Pancreas (tissue), 10 donors: ENCODE measurements at regions not wholly inside any gene's neighbourhood (a gene's known extent, or its start where the extent isn't known, plus 50 kb on each side); places are given as distances from the start of the nearest gene placed in this dataset.

ENCODE experiments used
- ATAC-seq, 4 donors: fragments of 200-7000 bp; cut with Tn5 transposase; one replicate each; pipeline versions ENCODE4 v1.8.0 to v1.9.1; 2020; ENCODE audit warnings: mild to moderate bottlenecking in 4 of 4, moderate library complexity in 4 of 4
- DNase-seq, 6 donors: peaks; one replicate each; pipeline ENCODE4 v3.0.0-alpha.2; 2020
- FAIRE-seq: peaks from 2 replicates; lab custom pipeline; 2012; peaks lifted over from hg19 to GRCh38; lab: Jason Lieb, UNC
- H3K27ac ChIP-seq, 4 donors: fragments of 200-600 bp; sonication (generic); 1 replicate in 3 of 4; 2 replicates in 1 of 4; pipeline versions ENCODE4 v1.5.0 to v1.8.0; 2020
- H3K27me3 ChIP-seq, 4 donors: fragments of 200-600 bp; one replicate each; pipeline ENCODE4 v1.8.0; 2021
- H3K36me3 ChIP-seq, 3 donors: fragments of 200-600 bp; sonication (generic) in 1 of 3; one replicate each; pipeline versions ENCODE4 v1.5.0 to v1.8.0; 2020 to 2021
- H3K4me1 ChIP-seq, 3 donors: fragments of 200-600 bp; one replicate each; pipeline ENCODE4 v1.8.0; 2021
- H3K4me3 ChIP-seq, 4 donors: fragments of 200-600 bp; sonication (generic) in 2 of 4; one replicate each; pipeline versions ENCODE4 v1.5.0 to v1.8.0; 2020 to 2021
- H3K9me3 ChIP-seq, 4 donors: fragments of 200-600 bp; one replicate each; pipeline ENCODE4 v1.8.0; 2021
- CTCF ChIP-seq, 4 donors: fragments of 200-600 bp; sonication (generic) in 3 of 4; IDR thresholded peaks; one replicate each; pipeline versions ENCODE4 v1.5.0 to v1.8.0; 2021; ENCODE audit warnings: antibody characterized with exemption in 4 of 4
- WGBS, 2 donors: extraction: QIAGEN DNeasy Blood & Tissue Kit; methylation state at CpG; one replicate each; pipeline ENCODE4 v1.1.7; 2013; 5-methylcytosine and 5-hydroxymethylcytosine counted together
- intact Hi-C, 3 donors: fragments of 100-400 bp; cut with DNase I; formaldehyde crosslinking; loops; one replicate each; pipeline versions ENCODE4 v1.11.1 to v1.14.2; 2022
- donor health status: healthy with polysubstance abuse.
- donor health status: DM: no; HTN: no; CAD: no; lungs with moderate emphysema.
- donor health status: DM: no; HTN: no; CAD: no.
- donor health status: control.
- donor health status: control.
- donor health status: Bipolar disorder and iron deficiency.
- donor health status: DM: yes; HTN: yes; CAD: no.
- donor health status: DM: no; HTN: no; CAD: no.
- donor health status: DM: no; HTN: no; CAD: no.
- donor health status: DM: yes; HTN: yes; CAD: no.

GRCh38 chr4:171181090-171181489 lies 632.1 kb upstream of the GALNTL6 start:
- H3K27ac ChIP-seq = no peak overlapping the region

GRCh38 chr4:171170671-171171070 lies 642.5 kb upstream of the GALNTL6 start:
- Histone ChIP-seq H3K27me3 (no peaks in the 10 kb centered on the region), H3K9me3 (no peaks in the 10 kb centered on the region), H3K27ac (no peak overlapping the region), H3K4me3 (no peak overlapping the region), H3K4me1 (no peaks in the 10 kb centered on the region), H3K36me3 (no peaks in the 10 kb centered on the region)
- DNase-seq (no peak), FAIRE-seq (no peak), ATAC-seq (no peak)
- intact Hi-C loops = no loop called here
- no peak for TF ChIP-seq CTCF (IDR thresholded peaks at IDR 0.05)

More at GRCh38 chr4:171181090-171181489, 632.1 kb upstream of the GALNTL6 start:
- H3K4me1 ChIP-seq = peaks cover 5 to 6% (median 5%) of the 10 kb centered on the region in 3 donors
- no peak for ATAC-seq
- TF ChIP-seq CTCF (IDR thresholded peaks at IDR 0.05) = no peak
- 67 to 74% methylated on average over 1 of the region's 1 CpG for WGBS, 2 donors
- DNase-seq = no peak
- FAIRE-seq = no peak
- H3K27me3 ChIP-seq = no peaks in the 10 kb centered on the region
- no peak overlapping the region for H3K4me3 ChIP-seq
- H3K36me3 ChIP-seq = no peaks in the 10 kb centered on the region
- intact Hi-C loops = no loop called here
- H3K9me3 ChIP-seq = peaks cover 0 to 5% (median 0%) of the 10 kb centered on the region in 4 donors

- Histone ChIP-seq H3K4me1 (no peaks in the 10 kb centered on the region), H3K27ac (no peak overlapping the region), H3K9me3 (no peaks in the 10 kb centered on the region), H3K27me3 (no peaks in the 10 kb centered on the region), H3K4me3 (no peak overlapping the region), H3K36me3 (no peaks in the 10 kb centered on the region)
- FAIRE-seq = no peak
- no peak for TF ChIP-seq CTCF (IDR thresholded peaks at IDR 0.05)
- 71 to 89% methylated on average over 4 of the region's 4 CpGs for WGBS, 2 donors
- no peak for DNase-seq
- intact Hi-C loops = no loop called here
- no peak for ATAC-seq
Measured at GRCh38 chr4:171169396-171169795, 643.8 kb upstream of the GALNTL6 start.

- FAIRE-seq (no peak), DNase-seq (no peak), ATAC-seq (peak in 2 of 4 donors; percentile 32 to 72)
- TF ChIP-seq CTCF (IDR thresholded peaks at IDR 0.05) = no peak
- peaks cover 0 to 7% (median 0%) of the 10 kb centered on the region in 3 donors for H3K4me1 ChIP-seq
- WGBS, 2 donors = 39 to 46% methylated on average over 3 of the region's 3 CpGs
- no peak overlapping the region for H3K27ac ChIP-seq
- intact Hi-C loops = no loop called here
- H3K9me3 ChIP-seq = no peaks in the 10 kb centered on the region
- H3K4me3 ChIP-seq = no peak overlapping the region
- peaks cover 0 to 3% (median 0%) of the 10 kb centered on the region in 4 donors for H3K27me3 ChIP-seq
- H3K36me3 ChIP-seq = no peaks in the 10 kb centered on the region
Measured at GRCh38 chr4:171162478-171162877, 650.7 kb upstream of the GALNTL6 start.

GRCh38 chr4:171157462-171158082 lies 655.6 kb upstream of the GALNTL6 start:
- intact Hi-C loops = no loop called here
- no peak for TF ChIP-seq CTCF (IDR thresholded peaks at IDR 0.05)
- Histone ChIP-seq H3K4me3 (no peak overlapping the region), H3K9me3 (no peaks in the 10 kb centered on the region), H3K36me3 (no peaks in the 10 kb centered on the region), H3K4me1 (peaks cover 0 to 8% (median 0%) of the 10 kb centered on the region in 3 donors), H3K27ac (no peak overlapping the region), H3K27me3 (peaks cover 0 to 3% (median 0%) of the 10 kb centered on the region in 4 donors)
- no peak for FAIRE-seq
- 33 to 34% methylated on average over 7 of the region's 7 CpGs for WGBS, 2 donors
- DNase-seq = peak in 1 of 6 donors; percentile 18
- peak in 2 of 4 donors; percentile 48 to 67 for ATAC-seq
